Activated naive CD4-positive, alpha-beta T cell treated with anti-CD3 and anti-CD28 coated beads for 36 hours (primary cell): ENCODE measurements at regions not wholly inside any gene's neighbourhood (a gene's known extent, or its start where the extent isn't known, plus 50 kb on each side); places are given as distances from the start of the nearest gene placed in this dataset.

Experiments used
- CTCF ChIA-PET: fragments of 350-600 bp; sonication (Branson Sonifier 250); formaldehyde crosslinking; loops from one replicate; lab custom pipeline; 2021; ENCODE audit warnings: antibody characterized with exemption; lab: Charles Lee
- DNase-seq: peaks from one replicate; pipeline ENCODE4 v3.0.0-alpha.2; 2020
- H3K27ac Mint-ChIP-seq: one replicate; pipeline ENCODE4 v1.8.0; 2021; ENCODE audit warnings: mild to moderate bottlenecking, mixed read lengths
- H3K27me3 Mint-ChIP-seq: one replicate; pipeline ENCODE4 v1.8.0; 2021; ENCODE audit warnings: low read depth, mixed read lengths
- H3K36me3 Mint-ChIP-seq: one replicate; pipeline ENCODE4 v1.8.0; 2021; ENCODE audit warnings: low read depth, mixed read lengths
- H3K4me1 Mint-ChIP-seq: one replicate; pipeline ENCODE4 v1.8.0; 2021; ENCODE audit warnings: low read depth, mixed read lengths
- H3K4me3 Mint-ChIP-seq: one replicate; pipeline ENCODE4 v1.8.0; 2021; ENCODE audit warnings: mild to moderate bottlenecking, moderate library complexity, mixed read lengths
- H3K9me3 Mint-ChIP-seq: one replicate; pipeline ENCODE4 v1.8.0; 2021; ENCODE audit warnings: mixed read lengths
- intact Hi-C: fragments of 100-400 bp; cut with micrococcal nuclease; formaldehyde crosslinking; loops from one replicate; pipeline ENCODE4 v1.15.1; 2023

- DNase-seq: no peak
- H3K4me1 Mint-ChIP-seq: no peaks in the 10 kb centered on the region
- CTCF ChIA-PET: interaction anchor here (0.7 to 0.9 kb wide), 3 partner anchors 26 to 749 kb away, joined by 3 to 4 read pairs (median 4); no protein-coding TSS in a partner anchor
- intact Hi-C loops: no loop called here
- no peak overlapping the region for H3K4me3 Mint-ChIP-seq
- peaks cover 7% of the 10 kb centered on the region for H3K27me3 Mint-ChIP-seq
- no peaks in the 10 kb centered on the region for H3K36me3 Mint-ChIP-seq
- H3K9me3 Mint-ChIP-seq: no peaks in the 10 kb centered on the region
- H3K27ac Mint-ChIP-seq: no peak overlapping the region
These were observed 78.0 kb upstream of the BET1 start for GRCh38 chr7:94082126-94082525.

GRCh38 chr7:94087664-94088352, 83.7 kb upstream of the BET1 start:
- H3K9me3 Mint-ChIP-seq: no peaks in the 10 kb centered on the region
- H3K27ac Mint-ChIP-seq: no peak overlapping the region
- no peaks in the 10 kb centered on the region for H3K36me3 Mint-ChIP-seq
- peaks cover 15% of the 10 kb centered on the region for H3K27me3 Mint-ChIP-seq
- H3K4me3 Mint-ChIP-seq: peak overlapping the region; percentile 41
- H3K4me1 Mint-ChIP-seq: peaks cover 14% of the 10 kb centered on the region
- DNase-seq: peak; percentile 72
- intact Hi-C loops: loop anchor here (1.0 to 5.0 kb wide), 11 partner anchors 66 to 909 kb away; partner anchors contain the start of genes BET1 and GNG11
- CTCF ChIA-PET: interaction anchor here (0.6 to 2.4 kb wide), 16 partner anchors 9 to 889 kb away, joined by 3 to 18 read pairs (median 4); no protein-coding TSS in a partner anchor

GRCh38 chr7:94088560-94088959, 84.4 kb upstream of the BET1 start:
- intact Hi-C loops: loop anchor here (1.0 to 5.0 kb wide), 3 partner anchors 66 to 291 kb away; partner anchors contain the start of gene GNG11
- Mint-ChIP-seq H3K27ac (no peak overlapping the region), H3K4me1 (peaks cover 14% of the 10 kb centered on the region), H3K27me3 (peaks cover 18% of the 10 kb centered on the region), H3K4me3 (no peak overlapping the region), H3K9me3 (no peaks in the 10 kb centered on the region), H3K36me3 (no peaks in the 10 kb centered on the region)
- CTCF ChIA-PET: interaction anchor here (1.1 to 2.4 kb wide), 4 partner anchors 68 to 842 kb away, joined by 3 to 18 read pairs (median 4); no protein-coding TSS in a partner anchor
- DNase-seq: no peak

GRCh38 chr7:94089806-94090205, 85.7 kb upstream of the BET1 start:
- intact Hi-C loops: loop anchor here (5.0 kb wide), 2 partner anchors 68 to 293 kb away; no protein-coding TSS in a partner anchor
- no peak overlapping the region for H3K27ac Mint-ChIP-seq

GRCh38 chr7:94092980-94093379, 88.8 kb upstream of the BET1 start:
- H3K27me3 Mint-ChIP-seq: peaks cover 15% of the 10 kb centered on the region
- no peak overlapping the region for H3K27ac Mint-ChIP-seq
- no peak for DNase-seq
- intact Hi-C loops: no loop called here
- H3K4me3 Mint-ChIP-seq: no peak overlapping the region
- H3K36me3 Mint-ChIP-seq: no peaks in the 10 kb centered on the region
- CTCF ChIA-PET: no interaction called here
- no peaks in the 10 kb centered on the region for H3K9me3 Mint-ChIP-seq
- peaks cover 9% of the 10 kb centered on the region for H3K4me1 Mint-ChIP-seq

More at GRCh38 chr7:94089806-94090205, 85.7 kb upstream of the BET1 start:
- no peak for DNase-seq
- peaks cover 15% of the 10 kb centered on the region for H3K27me3 Mint-ChIP-seq
- H3K4me3 Mint-ChIP-seq: no peak overlapping the region
- H3K9me3 Mint-ChIP-seq: no peaks in the 10 kb centered on the region
- H3K4me1 Mint-ChIP-seq: peaks cover 14% of the 10 kb centered on the region
- no peaks in the 10 kb centered on the region for H3K36me3 Mint-ChIP-seq
- CTCF ChIA-PET: no interaction called here

GRCh38 chr7:94094298-94094697, 90.1 kb upstream of the BET1 start:
- CTCF ChIA-PET: interaction anchor here (0.7 kb wide), 1 partner anchor 21 kb away, joined by 3 read pairs; no protein-coding TSS in a partner anchor

GRCh38 chr7:94095316-94096009, 91.3 kb upstream of the BET1 start:
- CTCF ChIA-PET: interaction anchor here (0.6 kb wide), 1 partner anchor 246 kb away, joined by 3 read pairs; no protein-coding TSS in a partner anchor
- H3K27ac Mint-ChIP-seq: no peak overlapping the region
- DNase-seq: no peak
- intact Hi-C loops: no loop called here
- no peaks in the 10 kb centered on the region for H3K9me3 Mint-ChIP-seq
- H3K27me3 Mint-ChIP-seq: peaks cover 6% of the 10 kb centered on the region
- H3K4me1 Mint-ChIP-seq: no peaks in the 10 kb centered on the region
- H3K4me3 Mint-ChIP-seq: no peak overlapping the region
- no peaks in the 10 kb centered on the region for H3K36me3 Mint-ChIP-seq

More at GRCh38 chr7:94094298-94094697, 90.1 kb upstream of the BET1 start:
- peaks cover 9% of the 10 kb centered on the region for H3K27me3 Mint-ChIP-seq
- no peaks in the 10 kb centered on the region for H3K4me1 Mint-ChIP-seq
- no peaks in the 10 kb centered on the region for H3K9me3 Mint-ChIP-seq
- no peak overlapping the region for H3K27ac Mint-ChIP-seq
- H3K36me3 Mint-ChIP-seq: no peaks in the 10 kb centered on the region
- DNase-seq: no peak
- intact Hi-C loops: no loop called here
- H3K4me3 Mint-ChIP-seq: no peak overlapping the region

- no peak for DNase-seq
- intact Hi-C loops: no loop called here
- Mint-ChIP-seq H3K27me3 (peaks cover 3% of the 10 kb centered on the region), H3K36me3 (no peaks in the 10 kb centered on the region), H3K27ac (no peak overlapping the region), H3K4me3 (no peak overlapping the region), H3K4me1 (no peaks in the 10 kb centered on the region), H3K9me3 (peaks cover 5% of the 10 kb centered on the region)
- CTCF ChIA-PET: no interaction called here
These were observed 95.5 kb upstream of the BET1 start for GRCh38 chr7:94099679-94100078.

GRCh38 chr7:94100723-94101345, 96.7 kb upstream of the BET1 start:
- H3K27me3 Mint-ChIP-seq: peaks cover 3% of the 10 kb centered on the region
- peaks cover 5% of the 10 kb centered on the region for H3K9me3 Mint-ChIP-seq
- intact Hi-C loops: no loop called here
- H3K36me3 Mint-ChIP-seq: no peaks in the 10 kb centered on the region
- DNase-seq: no peak
- no peak overlapping the region for H3K4me3 Mint-ChIP-seq
- H3K4me1 Mint-ChIP-seq: no peaks in the 10 kb centered on the region
- no peak overlapping the region for H3K27ac Mint-ChIP-seq
- CTCF ChIA-PET: no interaction called here

GRCh38 chr7:94104301-94104700, 100.1 kb upstream of the BET1 start:
- Mint-ChIP-seq H3K4me3 (no peak overlapping the region), H3K27ac (no peak overlapping the region)

GRCh38 chr7:94109556-94109955, 105.4 kb upstream of the BET1 start:
- no peak overlapping the region for H3K27ac Mint-ChIP-seq
- DNase-seq: no peak
- H3K27me3 Mint-ChIP-seq: peaks cover 2% of the 10 kb centered on the region
- intact Hi-C loops: no loop called here
- CTCF ChIA-PET: interaction anchor here (0.6 kb wide), 1 partner anchor 1371 kb away, joined by 4 read pairs; no protein-coding TSS in a partner anchor
- no peaks in the 10 kb centered on the region for H3K4me1 Mint-ChIP-seq
- H3K36me3 Mint-ChIP-seq: no peaks in the 10 kb centered on the region
- no peaks in the 10 kb centered on the region for H3K9me3 Mint-ChIP-seq
- no peak overlapping the region for H3K4me3 Mint-ChIP-seq

More at GRCh38 chr7:94104301-94104700, 100.1 kb upstream of the BET1 start:
- peaks cover 3% of the 10 kb centered on the region for H3K27me3 Mint-ChIP-seq
- CTCF ChIA-PET: no interaction called here
- no peaks in the 10 kb centered on the region for H3K4me1 Mint-ChIP-seq
- H3K9me3 Mint-ChIP-seq: peaks cover 5% of the 10 kb centered on the region
- DNase-seq: no peak
- intact Hi-C loops: no loop called here
- H3K36me3 Mint-ChIP-seq: no peaks in the 10 kb centered on the region

GRCh38 chr7:94111009-94111408, 106.9 kb upstream of the BET1 start:
- no peaks in the 10 kb centered on the region for H3K36me3 Mint-ChIP-seq
- no peaks in the 10 kb centered on the region for H3K9me3 Mint-ChIP-seq
- CTCF ChIA-PET: no interaction called here

More at GRCh38 chr7:94111009-94111408, 106.9 kb upstream of the BET1 start:
- H3K27ac Mint-ChIP-seq: no peak overlapping the region
- peaks cover 2% of the 10 kb centered on the region for H3K27me3 Mint-ChIP-seq
- intact Hi-C loops: no loop called here
- no peak overlapping the region for H3K4me3 Mint-ChIP-seq
- H3K4me1 Mint-ChIP-seq: no peaks in the 10 kb centered on the region
- DNase-seq: no peak
